ENCODE measurements at regions not wholly inside any gene's neighbourhood (a gene's known extent, or its start where the extent isn't known, plus 50 kb on each side); places are given as distances from the start of the nearest gene placed in this dataset.

- no peaks in the 10 kb centered on the region for H3K27me3 ChIP-seq (ENCODE audit: control insufficient read depth, insufficient read depth, low read length, poor library complexity, severe bottlenecking)
- 91 to 93% methylated on average over 3 of the region's 3 CpGs for WGBS, 2 experiments
Observed at GRCh38 chr7:25633426-25634036, 405.2 kb upstream of the NPVF start.

GRCh38 chr7:25636168-25636567 lies 407.9 kb upstream of the NPVF start:
- no peaks in the 10 kb centered on the region for H3K36me3 ChIP-seq (ENCODE audit: control insufficient read depth, insufficient read depth, low read length)
- no peaks in the 10 kb centered on the region for H3K4me1 ChIP-seq (ENCODE audit: control insufficient read depth, insufficient read depth, low read length)
- no peak overlapping the region for H3K4me3 ChIP-seq (ENCODE audit: insufficient read depth, low read depth, low read length)
- 94 to 95% methylated on average over 9 of the region's 9 CpGs for WGBS, 2 experiments
- no peak overlapping the region for H3K27ac ChIP-seq (ENCODE audit: insufficient read depth, low read depth, low read length, poor library complexity, severe bottlenecking)
- H3K9me3 ChIP-seq (ENCODE audit: control insufficient read depth, low read length) = no peaks in the 10 kb centered on the region
- H3K27me3 ChIP-seq (ENCODE audit: control insufficient read depth, insufficient read depth, low read length, poor library complexity, severe bottlenecking) = no peaks in the 10 kb centered on the region

More at GRCh38 chr7:25633426-25634036, 405.2 kb upstream of the NPVF start:
- Histone ChIP-seq H3K4me1 (ENCODE audit: control insufficient read depth, insufficient read depth, low read length) (no peaks in the 10 kb centered on the region), H3K9me3 (ENCODE audit: control insufficient read depth, low read length) (no peaks in the 10 kb centered on the region), H3K36me3 (ENCODE audit: control insufficient read depth, insufficient read depth, low read length) (no peaks in the 10 kb centered on the region), H3K4me3 (ENCODE audit: insufficient read depth, low read depth, low read length) (no peak overlapping the region), H3K27ac (ENCODE audit: insufficient read depth, low read depth, low read length, poor library complexity, severe bottlenecking) (no peak overlapping the region)

GRCh38 chr7:25636871-25637283 lies 408.6 kb upstream of the NPVF start:
- Histone ChIP-seq H3K27ac (ENCODE audit: insufficient read depth, low read depth, low read length, poor library complexity, severe bottlenecking) (no peak overlapping the region), H3K4me3 (ENCODE audit: insufficient read depth, low read depth, low read length) (no peak overlapping the region), H3K36me3 (ENCODE audit: control insufficient read depth, insufficient read depth, low read length) (no peaks in the 10 kb centered on the region), H3K9me3 (ENCODE audit: control insufficient read depth, low read length) (no peaks in the 10 kb centered on the region), H3K4me1 (ENCODE audit: control insufficient read depth, insufficient read depth, low read length) (no peaks in the 10 kb centered on the region), H3K27me3 (ENCODE audit: control insufficient read depth, insufficient read depth, low read length, poor library complexity, severe bottlenecking) (no peaks in the 10 kb centered on the region)
- WGBS, 2 experiments = 62 to 66% methylated on average over 4 of the region's 4 CpGs

- Histone ChIP-seq H3K4me3 (ENCODE audit: insufficient read depth, low read depth, low read length) (no peak overlapping the region), H3K27ac (ENCODE audit: insufficient read depth, low read depth, low read length, poor library complexity, severe bottlenecking) (no peak overlapping the region)
Observed at GRCh38 chr7:25638068-25638467, 409.8 kb upstream of the NPVF start.

GRCh38 chr7:25638590-25639244 lies 410.4 kb upstream of the NPVF start:
- Histone ChIP-seq H3K27me3 (ENCODE audit: control insufficient read depth, insufficient read depth, low read length, poor library complexity, severe bottlenecking) (no peaks in the 10 kb centered on the region), H3K27ac (ENCODE audit: insufficient read depth, low read depth, low read length, poor library complexity, severe bottlenecking) (no peak overlapping the region), H3K9me3 (ENCODE audit: control insufficient read depth, low read length) (no peaks in the 10 kb centered on the region), H3K4me3 (ENCODE audit: insufficient read depth, low read depth, low read length) (no peak overlapping the region), H3K4me1 (ENCODE audit: control insufficient read depth, insufficient read depth, low read length) (no peaks in the 10 kb centered on the region), H3K36me3 (ENCODE audit: control insufficient read depth, insufficient read depth, low read length) (no peaks in the 10 kb centered on the region)
- WGBS, 2 experiments = 86% methylated on average over 7 of the region's 7 CpGs

More at GRCh38 chr7:25638068-25638467, 409.8 kb upstream of the NPVF start:
- H3K9me3 ChIP-seq (ENCODE audit: control insufficient read depth, low read length) = no peaks in the 10 kb centered on the region
- H3K4me1 ChIP-seq (ENCODE audit: control insufficient read depth, insufficient read depth, low read length) = no peaks in the 10 kb centered on the region
- H3K36me3 ChIP-seq (ENCODE audit: control insufficient read depth, insufficient read depth, low read length) = no peaks in the 10 kb centered on the region
- no peaks in the 10 kb centered on the region for H3K27me3 ChIP-seq (ENCODE audit: control insufficient read depth, insufficient read depth, low read length, poor library complexity, severe bottlenecking)

GRCh38 chr7:25642849-25643248 lies 414.6 kb upstream of the NPVF start:
- 92 to 98% methylated on average over 3 of the region's 3 CpGs for WGBS, 2 experiments
- no peaks in the 10 kb centered on the region for H3K4me1 ChIP-seq (ENCODE audit: control insufficient read depth, insufficient read depth, low read length)
- no peaks in the 10 kb centered on the region for H3K36me3 ChIP-seq (ENCODE audit: control insufficient read depth, insufficient read depth, low read length)
- H3K27ac ChIP-seq (ENCODE audit: insufficient read depth, low read depth, low read length, poor library complexity, severe bottlenecking) = no peak overlapping the region
- no peaks in the 10 kb centered on the region for H3K27me3 ChIP-seq (ENCODE audit: control insufficient read depth, insufficient read depth, low read length, poor library complexity, severe bottlenecking)
- no peaks in the 10 kb centered on the region for H3K9me3 ChIP-seq (ENCODE audit: control insufficient read depth, low read length)
- no peak overlapping the region for H3K4me3 ChIP-seq (ENCODE audit: insufficient read depth, low read depth, low read length)

- H3K4me1 ChIP-seq (ENCODE audit: control insufficient read depth, insufficient read depth, low read length) = no peaks in the 10 kb centered on the region
- no peak overlapping the region for H3K27ac ChIP-seq (ENCODE audit: insufficient read depth, low read depth, low read length, poor library complexity, severe bottlenecking)
- WGBS, 2 experiments = 94 to 96% methylated on average over 5 of the region's 5 CpGs
- H3K27me3 ChIP-seq (ENCODE audit: control insufficient read depth, insufficient read depth, low read length, poor library complexity, severe bottlenecking) = no peaks in the 10 kb centered on the region
- no peaks in the 10 kb centered on the region for H3K9me3 ChIP-seq (ENCODE audit: control insufficient read depth, low read length)
- H3K4me3 ChIP-seq (ENCODE audit: insufficient read depth, low read depth, low read length) = no peak overlapping the region
- H3K36me3 ChIP-seq (ENCODE audit: control insufficient read depth, insufficient read depth, low read length) = no peaks in the 10 kb centered on the region
Observed at GRCh38 chr7:25643286-25643685, 415.0 kb upstream of the NPVF start.

- Histone ChIP-seq H3K9me3 (ENCODE audit: control insufficient read depth, low read length) (no peaks in the 10 kb centered on the region), H3K4me1 (ENCODE audit: control insufficient read depth, insufficient read depth, low read length) (no peaks in the 10 kb centered on the region), H3K27ac (ENCODE audit: insufficient read depth, low read depth, low read length, poor library complexity, severe bottlenecking) (no peak overlapping the region), H3K27me3 (ENCODE audit: control insufficient read depth, insufficient read depth, low read length, poor library complexity, severe bottlenecking) (no peaks in the 10 kb centered on the region), H3K4me3 (ENCODE audit: insufficient read depth, low read depth, low read length) (no peak overlapping the region), H3K36me3 (ENCODE audit: control insufficient read depth, insufficient read depth, low read length) (no peaks in the 10 kb centered on the region)
- 90 to 93% methylated on average over 7 of the region's 7 CpGs for WGBS, 2 experiments
Observed at GRCh38 chr7:25643770-25644394, 415.6 kb upstream of the NPVF start.

GRCh38 chr7:25646726-25647413 lies 418.6 kb upstream of the NPVF start:
- H3K27ac ChIP-seq (ENCODE audit: insufficient read depth, low read depth, low read length, poor library complexity, severe bottlenecking) = no peak overlapping the region
- no peaks in the 10 kb centered on the region for H3K4me1 ChIP-seq (ENCODE audit: control insufficient read depth, insufficient read depth, low read length)
- H3K9me3 ChIP-seq (ENCODE audit: control insufficient read depth, low read length) = no peaks in the 10 kb centered on the region
- no peaks in the 10 kb centered on the region for H3K36me3 ChIP-seq (ENCODE audit: control insufficient read depth, insufficient read depth, low read length)
- 94 to 96% methylated on average over 6 of the region's 6 CpGs for WGBS, 2 experiments
- H3K4me3 ChIP-seq (ENCODE audit: insufficient read depth, low read depth, low read length) = no peak overlapping the region
- no peaks in the 10 kb centered on the region for H3K27me3 ChIP-seq (ENCODE audit: control insufficient read depth, insufficient read depth, low read length, poor library complexity, severe bottlenecking)

GRCh38 chr7:25647872-25648271 lies 419.6 kb upstream of the NPVF start:
- Histone ChIP-seq H3K9me3 (ENCODE audit: control insufficient read depth, low read length) (no peaks in the 10 kb centered on the region), H3K4me1 (ENCODE audit: control insufficient read depth, insufficient read depth, low read length) (no peaks in the 10 kb centered on the region), H3K4me3 (ENCODE audit: insufficient read depth, low read depth, low read length) (no peak overlapping the region), H3K36me3 (ENCODE audit: control insufficient read depth, insufficient read depth, low read length) (no peaks in the 10 kb centered on the region), H3K27me3 (ENCODE audit: control insufficient read depth, insufficient read depth, low read length, poor library complexity, severe bottlenecking) (no peaks in the 10 kb centered on the region), H3K27ac (ENCODE audit: insufficient read depth, low read depth, low read length, poor library complexity, severe bottlenecking) (no peak overlapping the region)
- 43 to 46% methylated on average over 2 of the region's 2 CpGs for WGBS, 2 experiments
